Epidermal melanocyte (primary cell): ENCODE measurements at regions not wholly inside any gene's neighbourhood (a gene's known extent, or its start where the extent isn't known, plus 50 kb on each side); places are given as distances from the start of the nearest gene placed in this dataset.
"Not testable (repeated sequence)": the region's sequence is repeated elsewhere in the genome, so short reads cannot be mapped to it uniquely, and the experiment has no call there.

Experiments used
- DNase-seq: peaks from one replicate; pipeline ENCODE4 v3.0.0; 2011; ENCODE audit warnings: low spot score; ENCODE audit not compliant: insufficient read length

GRCh38 chr18:9013926-9014373, 88.5 kb upstream of the NDUFV2 start:
- DNase-seq = no peak

DNA sequence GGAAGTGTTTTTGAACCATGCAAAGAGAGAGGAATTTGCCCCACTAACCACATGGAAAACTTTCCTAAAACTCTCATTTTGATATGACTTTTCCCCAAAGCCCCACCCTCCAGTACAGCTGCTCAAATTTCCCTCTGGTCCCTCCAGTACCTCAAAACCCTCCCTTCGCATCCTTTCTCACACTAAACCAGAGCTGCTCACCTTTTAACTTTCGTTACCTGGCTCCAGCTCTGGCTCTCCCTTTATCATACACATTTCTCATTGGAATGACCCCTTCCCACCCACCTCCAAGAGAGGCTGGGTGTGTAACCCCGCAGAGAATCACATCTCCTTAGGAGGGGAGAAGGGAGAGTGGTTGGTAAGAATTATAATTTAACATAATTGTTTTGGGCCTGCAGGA, 86.8 kb upstream of the NDUFV2 start:
- DNase-seq = no peak

DNA sequence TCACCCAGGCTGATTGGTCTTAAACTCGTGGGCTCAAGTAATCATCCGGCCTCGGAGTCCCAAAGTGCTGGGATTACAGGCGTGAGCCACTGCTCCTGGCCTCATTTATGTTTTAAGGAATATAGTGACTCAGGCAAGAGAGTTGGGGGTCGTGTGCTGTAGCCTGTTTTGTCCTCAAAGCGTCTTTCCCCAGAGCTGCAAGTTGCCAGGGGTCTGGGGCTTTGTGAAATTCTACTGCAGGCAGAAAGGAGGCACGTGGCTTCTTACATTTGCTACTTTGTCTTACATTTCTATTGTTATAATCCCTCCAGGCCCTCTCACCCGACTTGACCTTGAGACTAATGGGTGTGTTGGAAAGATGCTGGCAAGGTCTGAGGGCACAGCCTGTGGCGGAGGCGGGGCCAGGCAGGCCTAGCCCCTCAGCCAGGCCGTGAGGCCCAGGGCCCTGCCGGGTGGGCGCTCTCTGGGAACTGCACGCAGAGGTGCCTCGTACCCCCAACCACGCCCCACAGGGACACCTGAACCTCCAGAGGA, 85.8 kb upstream of the NDUFV2 start:
- no peak for DNase-seq

DNA sequence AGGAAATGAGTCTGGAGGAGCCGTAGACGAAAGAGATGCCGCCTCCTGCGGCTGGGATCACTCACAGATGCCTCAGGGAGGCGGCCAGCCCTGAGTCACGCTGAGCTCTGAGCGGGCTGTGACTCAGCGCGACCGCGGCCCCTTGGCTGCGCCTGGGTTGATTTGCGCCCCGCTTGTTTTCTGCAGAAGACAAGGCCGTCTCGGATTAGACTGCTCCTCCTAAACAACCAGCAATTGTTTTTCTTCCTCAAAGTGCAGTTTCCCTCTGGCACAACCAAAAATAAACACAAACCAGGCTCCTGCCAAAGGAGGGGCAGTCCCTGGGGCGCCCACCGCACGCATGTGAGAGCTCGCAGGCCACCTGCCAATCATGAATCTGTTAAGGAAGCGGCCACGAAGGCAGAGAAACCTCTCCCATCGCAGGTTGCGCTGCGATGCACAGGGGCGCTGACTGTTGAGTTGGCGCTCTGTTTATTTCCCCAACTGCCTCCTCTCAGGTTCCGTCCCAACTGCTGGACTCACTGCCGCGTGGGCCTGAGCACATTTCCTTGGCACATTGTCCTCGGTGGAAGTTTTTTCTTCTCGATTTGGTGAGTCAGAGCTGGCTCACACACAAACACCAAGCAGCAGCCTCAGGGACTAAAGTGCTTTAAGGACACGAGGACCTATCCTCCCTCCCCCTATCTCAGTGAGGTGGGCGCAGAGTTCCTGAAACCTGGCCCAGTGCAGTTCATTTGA, 85.2 kb upstream of the NDUFV2 start:
- DNase-seq = peak; percentile 54

DNA sequence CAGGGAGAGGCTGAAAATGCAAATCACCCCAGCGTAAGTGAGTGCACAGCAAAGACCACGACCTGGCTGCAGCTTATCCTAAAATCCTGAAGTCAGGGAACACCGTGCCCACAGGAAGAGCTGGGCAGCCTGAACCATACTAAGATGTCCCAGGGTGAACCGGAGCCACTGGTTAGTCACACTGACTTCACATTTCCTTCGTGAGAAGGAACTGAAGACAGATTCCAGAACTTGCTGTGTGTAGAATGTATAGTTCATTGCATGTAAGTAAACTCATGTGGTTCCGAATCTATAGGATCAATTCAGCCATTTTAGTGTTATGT, 84.6 kb upstream of the NDUFV2 start:
- no peak for DNase-seq

DNA sequence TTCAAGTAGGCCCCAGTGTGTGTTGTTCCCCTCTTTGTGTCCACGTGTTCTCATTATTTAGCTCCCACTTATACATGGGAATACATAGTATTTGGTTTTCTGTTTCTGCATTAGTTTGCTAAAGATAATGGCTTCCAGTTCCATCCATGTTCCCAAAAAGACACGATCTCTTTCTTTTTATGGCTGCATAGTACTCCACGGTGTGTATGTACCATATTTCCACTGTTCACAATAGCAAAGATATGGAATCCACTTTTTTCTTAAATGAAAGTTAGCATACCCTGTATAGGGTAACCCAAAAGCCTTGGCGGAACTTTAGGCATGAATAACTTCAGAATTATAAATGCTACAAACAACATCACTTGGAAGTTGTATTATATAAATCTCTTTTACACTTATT, 83.4 kb upstream of the NDUFV2 start:
- no peak for DNase-seq

GRCh38 chr18:9020221-9020620, 82.3 kb upstream of the NDUFV2 start:
- DNase-seq = no peak

GRCh38 chr18:9021458-9021857, 81.0 kb upstream of the NDUFV2 start:
- no peak for DNase-seq

DNA sequence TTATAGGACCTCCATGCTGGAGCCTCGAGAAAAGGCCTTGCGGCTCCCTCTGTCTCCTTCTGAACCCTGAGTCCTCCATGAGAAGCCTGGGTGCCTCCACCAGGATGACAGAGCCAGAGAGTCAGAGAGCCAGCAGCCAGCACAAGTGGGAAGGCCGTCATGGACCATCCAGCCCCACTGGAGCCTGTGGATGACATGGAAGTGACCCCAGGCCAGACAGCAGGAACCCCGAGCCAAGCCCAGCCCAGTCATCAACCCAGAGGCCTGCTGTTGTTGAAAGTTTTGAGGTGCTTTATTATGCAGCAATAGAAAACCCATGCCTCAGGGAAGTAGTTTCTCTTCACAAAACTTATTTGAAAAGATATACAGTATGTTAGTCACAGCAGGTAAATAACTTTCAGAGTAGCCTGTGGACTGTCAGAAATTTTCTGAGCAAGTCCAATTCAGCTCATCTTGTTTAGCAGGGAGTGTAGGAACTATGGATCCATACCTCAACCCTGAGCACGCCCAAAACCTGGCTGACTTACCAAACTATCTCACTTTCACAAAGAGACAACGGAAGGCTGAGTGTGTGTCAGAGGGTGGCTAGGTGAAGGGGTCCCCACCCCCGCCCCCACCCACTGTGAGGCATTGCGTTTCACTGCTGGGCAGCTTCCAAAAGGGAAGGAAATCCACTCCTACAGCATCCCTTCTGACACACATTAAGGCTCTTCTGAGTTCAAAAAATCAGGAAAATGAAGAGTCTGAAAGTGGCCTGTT, 79.9 kb upstream of the NDUFV2 start:
- no peak for DNase-seq

GRCh38 chr18:9024031-9024646, 78.4 kb upstream of the NDUFV2 start:
- DNase-seq = not testable (repeated sequence)

DNA sequence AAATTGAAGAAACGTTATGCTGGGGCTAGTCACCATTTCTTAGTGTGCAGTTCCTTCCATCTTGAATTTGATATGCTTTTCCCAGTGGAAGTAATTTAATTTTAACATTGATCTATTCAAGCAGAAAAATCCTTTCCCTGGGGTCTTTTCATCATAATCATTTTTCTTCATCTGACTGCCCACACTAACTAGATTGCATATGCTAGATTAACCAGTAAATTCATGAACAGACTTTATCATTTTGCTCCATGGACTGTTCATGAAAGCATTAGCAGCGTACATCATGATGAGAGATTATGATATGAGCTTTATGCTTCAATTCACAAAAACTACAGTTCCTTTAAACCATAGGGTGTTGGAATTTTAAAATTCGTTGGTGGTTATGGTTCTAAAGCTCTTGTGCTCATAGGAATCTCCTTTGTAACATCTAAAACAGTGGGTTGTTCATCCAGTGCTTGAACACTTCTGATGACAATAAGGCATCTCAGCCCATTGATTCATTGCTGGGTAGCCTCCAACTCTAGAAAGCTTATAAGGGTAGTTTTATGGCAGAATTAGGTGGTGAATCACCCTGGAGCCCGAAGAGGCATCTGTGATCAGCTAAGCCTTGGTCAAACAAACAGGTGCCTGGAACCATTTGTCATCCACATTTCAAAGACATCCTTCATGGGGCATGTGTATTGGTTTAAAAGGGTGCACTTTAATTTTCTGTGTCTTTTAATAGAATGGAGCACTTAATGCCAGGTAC, 77.2 kb upstream of the NDUFV2 start:
- no peak for DNase-seq

DNA sequence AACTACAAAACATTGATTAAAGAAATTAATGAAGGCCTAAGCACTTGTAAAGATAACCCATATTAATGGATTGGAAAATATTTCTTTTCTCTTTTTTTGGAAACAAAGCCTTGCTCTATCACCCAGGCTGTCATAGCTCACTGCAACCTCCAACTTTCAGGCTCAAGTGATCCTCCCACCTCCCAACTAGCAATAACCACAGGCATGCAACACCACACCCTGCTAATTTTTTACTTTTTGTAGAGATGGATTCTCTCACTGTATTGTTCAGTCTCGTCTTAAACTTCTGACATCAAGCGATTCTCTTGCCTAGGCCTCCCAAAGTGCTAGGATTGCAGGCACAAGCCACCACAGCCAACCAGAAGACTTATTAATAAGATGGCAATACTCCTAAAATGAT, 73.4 kb upstream of the NDUFV2 start:
- no peak for DNase-seq

DNA sequence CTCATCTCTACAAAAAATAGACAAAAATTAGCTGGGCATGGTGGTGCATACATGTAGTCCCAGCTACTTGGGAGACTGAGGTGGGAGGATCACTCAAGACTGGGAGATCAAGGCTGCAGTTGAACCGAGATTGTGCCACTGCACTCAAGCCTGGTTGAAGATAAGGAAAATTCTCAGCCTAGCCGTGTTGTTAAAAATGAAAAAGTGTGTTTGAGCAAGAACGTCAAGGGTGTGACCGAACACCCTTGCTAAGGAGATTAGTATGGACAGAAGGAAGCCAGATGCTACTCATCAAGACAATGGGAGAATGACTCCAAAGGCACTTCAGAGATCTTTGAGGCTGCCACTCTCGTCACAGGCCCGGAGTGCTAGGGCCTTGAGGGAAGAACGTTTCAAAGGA, 70.0 kb upstream of the NDUFV2 start:
- no peak for DNase-seq

GRCh38 chr18:9038277-9038871, 64.1 kb upstream of the NDUFV2 start:
- DNase-seq = no peak

DNA sequence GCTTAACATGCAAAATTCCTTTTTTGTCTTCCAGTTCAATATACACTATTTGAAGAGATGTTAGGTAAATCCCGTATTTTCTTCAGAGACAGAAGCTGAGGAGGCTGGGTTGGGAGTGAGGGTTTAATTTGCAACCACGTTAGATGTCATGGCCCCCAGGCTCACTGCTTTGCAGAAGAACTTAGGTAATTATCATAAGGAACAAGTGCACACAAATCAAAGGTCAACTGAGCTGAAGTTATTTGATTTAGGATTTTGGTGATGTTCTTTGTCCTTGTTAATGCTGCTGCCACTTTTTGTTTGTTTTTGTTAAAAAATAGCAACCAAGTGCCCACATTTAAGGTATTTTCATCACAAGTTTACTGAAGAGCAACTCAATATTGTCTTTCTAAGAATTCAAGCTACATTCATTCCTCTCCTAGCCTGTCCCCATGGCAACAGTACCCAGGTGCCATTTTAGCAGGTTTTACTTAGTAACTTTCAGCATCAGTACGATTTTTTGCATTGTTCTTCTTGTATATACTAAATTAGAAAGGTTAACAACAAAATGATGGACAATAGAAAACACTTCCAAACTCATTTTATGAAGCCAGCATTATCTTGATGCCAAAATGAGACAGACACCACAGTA, 62.9 kb upstream of the NDUFV2 start:
- no peak for DNase-seq

DNA sequence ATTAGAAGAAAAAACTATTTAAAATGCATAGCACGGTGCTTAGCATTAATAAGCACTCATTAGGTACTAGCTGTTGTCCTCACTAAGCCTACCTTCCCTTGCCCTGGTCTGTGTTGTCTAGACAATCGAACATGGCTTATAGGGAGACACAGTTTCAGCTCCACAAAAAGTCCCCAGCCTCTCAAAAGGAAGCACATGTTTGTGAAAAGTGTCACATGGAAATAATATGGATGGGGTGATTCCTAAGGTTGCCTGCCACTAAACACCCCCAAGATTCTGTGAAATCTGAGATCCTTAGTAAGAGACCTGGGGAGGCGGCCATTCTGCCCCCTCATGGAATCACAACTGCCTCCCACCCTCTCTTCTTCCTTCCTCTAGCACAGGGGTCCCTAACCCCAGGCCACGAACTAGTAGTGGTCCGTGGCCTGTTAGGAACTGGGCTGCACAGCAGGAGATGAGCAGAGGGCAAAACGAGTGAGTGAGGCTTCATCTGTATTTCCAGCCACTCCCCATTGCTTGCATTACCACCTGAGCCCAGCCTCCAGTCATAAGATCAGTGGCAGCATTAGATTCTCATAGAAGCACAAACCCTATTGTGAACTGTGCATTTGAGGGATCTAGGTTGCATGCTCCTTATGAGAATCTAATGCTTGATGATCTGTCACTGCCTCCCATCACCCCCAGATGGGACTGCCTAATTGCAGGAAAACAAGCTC, 59.6 kb upstream of the NDUFV2 start:
- no peak for DNase-seq

GRCh38 chr18:9043581-9043980, 58.9 kb upstream of the NDUFV2 start:
- DNase-seq = no peak

- DNase-seq = no peak
Measured at GRCh38 chr18:9047715-9048114, 54.8 kb upstream of the NDUFV2 start.

DNA sequence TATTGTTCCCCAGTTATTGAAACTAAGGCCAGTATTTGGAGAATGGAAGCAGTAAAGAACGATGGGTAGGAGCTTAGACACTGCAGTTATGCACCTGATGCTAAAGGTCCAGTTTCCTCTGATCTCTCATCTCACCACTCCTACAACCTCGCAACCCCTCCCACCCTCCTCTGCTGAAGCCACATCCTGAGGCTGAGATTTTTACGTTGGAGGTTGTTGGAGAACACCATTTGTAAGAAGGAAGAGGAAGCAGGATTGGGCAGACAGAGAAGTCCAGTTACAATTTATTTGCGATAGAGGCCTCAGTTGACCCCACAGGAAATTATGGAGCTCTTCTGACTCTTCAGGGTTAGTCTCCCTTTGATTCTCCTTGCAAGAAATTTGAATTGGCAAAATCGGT, 54.3 kb upstream of the NDUFV2 start:
- no peak for DNase-seq

- DNase-seq = no peak
Measured at GRCh38 chr18:9048808-9049494, 53.5 kb upstream of the NDUFV2 start.
